ENCODE measurements at regions not wholly inside any gene's neighbourhood (a gene's known extent, or its start where the extent isn't known, plus 50 kb on each side); places are given as distances from the start of the nearest gene placed in this dataset.

GRCh38 chr2:55112229-55113031 lies 62.2 kb upstream of the RTN4 start:
- no peak for TF ChIP-seq CTCF (conservative IDR thresholded peaks at IDR 0.05; ENCODE audit: low read depth, low read length)
- TF ChIP-seq EZH2phosphoT487 (IDR thresholded peaks at IDR 0.05; ENCODE audit: borderline replicate concordance, low read length): no peak
- no peak for TF ChIP-seq EZH2 (IDR thresholded peaks at IDR 0.05; ENCODE audit: low read length, unreplicated experiment)
